ENCODE measurements at regions not wholly inside any gene's neighbourhood (a gene's known extent, or its start where the extent isn't known, plus 50 kb on each side); places are given as distances from the start of the nearest gene placed in this dataset.

GRCh38 chr3:192022412-192022811 is 561.4 kb downstream of the PYDC2 start:
- DNase-seq = no peak
- intact Hi-C loops (cut with DNase I; ENCODE audit: low total_unique reads) = no loop called here
- Histone ChIP-seq H3K36me3 (no peaks in the 10 kb centered on the region), H3K27ac (no peak overlapping the region), H3K27me3 (replicated peaks in 1 of 7) (no peaks in the 10 kb centered on the region), H3K4me1 (no peaks in the 10 kb centered on the region), H3K9me3 (peaks cover 0 to 18% (median 12%) of the 10 kb centered on the region in 8 donors), H3K4me3 (no peak overlapping the region)
- whole genome bisulfite sequencing, 5 donors = 57 to 71% (median 66%) methylated on average over 2 of the region's 2 CpGs
- TF ChIP-seq POLR2A (IDR thresholded peaks at IDR 0.05) = no peak
- TF ChIP-seq CTCF (IDR thresholded peaks at IDR 0.05 in 8 of 11, conservative IDR thresholded peaks at IDR 0.05 in 3 of 11) = no peak
- TF ChIP-seq POLR2AphosphoS5 (IDR thresholded peaks at IDR 0.05) = no peak

GRCh38 chr3:192024751-192025150 is 563.8 kb downstream of the PYDC2 start:
- TF ChIP-seq POLR2A (IDR thresholded peaks at IDR 0.05) (no peak), CTCF (IDR thresholded peaks at IDR 0.05 in 8 of 11, conservative IDR thresholded peaks at IDR 0.05 in 3 of 11) (no peak), POLR2AphosphoS5 (IDR thresholded peaks at IDR 0.05) (no peak)
- no peaks in the 10 kb centered on the region for H3K4me1 ChIP-seq
- intact Hi-C loops (cut with DNase I; ENCODE audit: low total_unique reads) = no loop called here
- DNase-seq = no peak
- H3K27me3 ChIP-seq (replicated peaks in 1 of 7) = no peaks in the 10 kb centered on the region
- peaks cover 0 to 3% (median 0%) of the 10 kb centered on the region in 8 donors for H3K9me3 ChIP-seq
- no peaks in the 10 kb centered on the region for H3K36me3 ChIP-seq
- WGBS, 5 donors = 63 to 90% (median 77%) methylated on average over 1 of the region's 1 CpG
- H3K4me3 ChIP-seq = no peak overlapping the region
- no peak overlapping the region for H3K27ac ChIP-seq

- Histone ChIP-seq H3K4me1 (no peaks in the 10 kb centered on the region), H3K9me3 (no peaks in the 10 kb centered on the region), H3K27ac (no peak overlapping the region), H3K36me3 (no peaks in the 10 kb centered on the region), H3K27me3 (replicated peaks in 1 of 7) (no peaks in the 10 kb centered on the region), H3K4me3 (no peak overlapping the region)
- DNase-seq = no peak
- intact Hi-C loops (cut with DNase I; ENCODE audit: low total_unique reads) = no loop called here
- no peak for TF ChIP-seq POLR2A (IDR thresholded peaks at IDR 0.05)
- no peak for TF ChIP-seq CTCF (IDR thresholded peaks at IDR 0.05 in 8 of 11, conservative IDR thresholded peaks at IDR 0.05 in 3 of 11)
- no peak for TF ChIP-seq POLR2AphosphoS5 (IDR thresholded peaks at IDR 0.05)
- 83 to 94% (median 87%) methylated on average over 2 of the region's 2 CpGs for WGBS, 5 donors
Measured at GRCh38 chr3:192026661-192027060, 565.7 kb downstream of the PYDC2 start.

GRCh38 chr3:192031941-192032340 is 571.0 kb downstream of the PYDC2 start:
- H3K4me3 ChIP-seq = no peak overlapping the region
- no peak for TF ChIP-seq POLR2A (IDR thresholded peaks at IDR 0.05)
- TF ChIP-seq CTCF (IDR thresholded peaks at IDR 0.05 in 8 of 11, conservative IDR thresholded peaks at IDR 0.05 in 3 of 11) = no peak
- TF ChIP-seq POLR2AphosphoS5 (IDR thresholded peaks at IDR 0.05) = no peak
- no peaks in the 10 kb centered on the region for H3K4me1 ChIP-seq
- H3K36me3 ChIP-seq = no peaks in the 10 kb centered on the region
- 76 to 89% (median 80%) methylated on average over 3 of the region's 3 CpGs for WGBS, 5 donors
- no peak overlapping the region for H3K27ac ChIP-seq
- intact Hi-C loops (cut with DNase I; ENCODE audit: low total_unique reads) = no loop called here
- H3K27me3 ChIP-seq (replicated peaks in 1 of 7) = no peaks in the 10 kb centered on the region
- DNase-seq = no peak
- no peaks in the 10 kb centered on the region for H3K9me3 ChIP-seq

Measured in spleen (tissue), 11 donors.